ENCODE measurements at regions not wholly inside any gene's neighbourhood (a gene's known extent, or its start where the extent isn't known, plus 50 kb on each side); places are given as distances from the start of the nearest gene placed in this dataset.

GRCh38 chr2:129469871-129470270 lies 509.6 kb upstream of the RAB6C start:
- TF ChIP-seq HNF4G (IDR thresholded peaks at IDR 0.05; ENCODE audit: borderline replicate concordance, low read depth, low read length) (no peak), HNF4G (CRISPR knock-in tag; IDR thresholded peaks at IDR 0.05; ENCODE audit: borderline replicate concordance, low read depth) (no peak), GLMP (CRISPR knock-in tag; IDR thresholded peaks at IDR 0.05; ENCODE audit: borderline replicate concordance) (no peak), FOXA3 (CRISPR knock-in tag; IDR thresholded peaks at IDR 0.05) (no peak), USF2 (IDR thresholded peaks at IDR 0.05; ENCODE audit: low read depth, low read length) (no peak), USF2 (CRISPR knock-in tag; IDR thresholded peaks at IDR 0.05; ENCODE audit: borderline replicate concordance) (no peak), ZNF547 (CRISPR knock-in tag; IDR thresholded peaks at IDR 0.05) (no peak), TAF15 (IDR thresholded peaks at IDR 0.05; ENCODE audit: low read depth, low read length, poor library complexity, severe bottlenecking) (no peak), SP140L (CRISPR knock-in tag; IDR thresholded peaks at IDR 0.05; ENCODE audit: borderline replicate concordance) (no peak), SIN3A (IDR thresholded peaks at IDR 0.05; ENCODE audit: borderline replicate concordance, low read depth, low read length) (no peak), MXD4 (CRISPR knock-in tag; IDR thresholded peaks at IDR 0.05) (no peak), ZNF567 (CRISPR knock-in tag; IDR thresholded peaks at IDR 0.05; ENCODE audit: borderline replicate concordance) (no peak), TBX2 (CRISPR knock-in tag; IDR thresholded peaks at IDR 0.05; ENCODE audit: borderline replicate concordance) (no peak), MLX (CRISPR knock-in tag; IDR thresholded peaks at IDR 0.05) (no peak), NBN (conservative IDR thresholded peaks at IDR 0.05) (no peak), ZNF766 (CRISPR knock-in tag; IDR thresholded peaks at IDR 0.05; ENCODE audit: borderline replicate concordance) (no peak), ZNF563 (CRISPR knock-in tag; IDR thresholded peaks at IDR 0.05) (no peak)
- no TSS peak for BruUV-seq (replicated peaks)
- 7% methylated on average over 5 of the region's 5 CpGs for WGBS (ENCODE audit: low lambda C conversion rate)
- H3K27me3 ChIP-seq (ENCODE audit: control insufficient read depth in 1 of 2, insufficient read depth in 2 of 2, low read length in 2 of 2), result peaks cover 0 to 3% of the 10 kb centered on the region in 2 experiments; a peak in 1 of 5 replicates
- ATAC-seq (no peak), FAIRE-seq (no peak), DNase-seq (ENCODE audit: low spot score) (no peak)
- no peaks in the 10 kb centered on the region for H4K20me1 ChIP-seq (ENCODE audit: insufficient read depth, low read length)
- CTCF ChIA-PET (ENCODE audit: low intra/inter-chr PET ratio, low total read pairs), result no interaction called here
- in situ Hi-C loops (cut with HindIII; ENCODE audit: extremely low pct_ligation_motif_present, low pct_unique_long_range_greater_than_20kb) (no loop called here), intact Hi-C loops (cut with micrococcal nuclease; ENCODE audit: unreplicated experiment) (no loop called here)
- no peaks in the 10 kb centered on the region for H3K79me2 ChIP-seq (ENCODE audit: insufficient read depth, low read length)
- H3K4me1 ChIP-seq (ENCODE audit: insufficient read depth, low read length), result no peaks in the 10 kb centered on the region
- no peaks in the 10 kb centered on the region for H3K36me3 ChIP-seq (replicated peaks in 1 of 2; ENCODE audit: control insufficient read depth in 1 of 2, insufficient read depth in 2 of 2, low read length in 2 of 2)
- no peak overlapping the region for H2AFZ ChIP-seq (ENCODE audit: low read length)
- no peak overlapping the region for H3K27ac ChIP-seq (ENCODE audit: extremely low read length, insufficient read depth, low read length)
- no peak overlapping the region for H3K4me3 ChIP-seq (replicated peaks in 1 of 3; ENCODE audit: insufficient read depth in 1 of 3, low read depth in 2 of 3, low read length in 3 of 3)
- H3K9ac ChIP-seq (ENCODE audit: insufficient read depth, low read depth, low read length), result no peak overlapping the region
- H3K4me2 ChIP-seq (ENCODE audit: low read depth, low read length), result no peak overlapping the region
- no peaks in the 10 kb centered on the region for H3K9me3 ChIP-seq (ENCODE audit: low read length)
- POLR2A ChIA-PET, result no interaction called here
